Esophagus squamous epithelium (tissue), 5 donors: ENCODE measurements at regions not wholly inside any gene's neighbourhood (a gene's known extent, or its start where the extent isn't known, plus 50 kb on each side); places are given as distances from the start of the nearest gene placed in this dataset.

Experiments used
- DNase-seq: peaks from one replicate; lab custom pipeline; 2025; lab: John Stamatoyannopoulos, UW
- H3K27ac ChIP-seq, 4 donors: fragments of 200-600 bp; sonication (generic); one replicate each; pipeline ENCODE4 v1.5.1; 2016 to 2019; ENCODE audit warnings: mild to moderate bottlenecking in 1 of 4
- H3K27me3 ChIP-seq, 4 donors: fragments of 200-600 bp; sonication (generic); 1 replicate in 3 of 4; 2 replicates in 1 of 4; pipeline versions ENCODE4 v1.5.1 to v1.6.0; 2017 to 2021; ENCODE audit warnings: antibody characterized with exemption in 1 of 4
- H3K36me3 ChIP-seq, 3 donors: fragments of 200-600 bp; sonication (generic); one replicate each; pipeline ENCODE4 v1.5.1; 2016 to 2019
- H3K4me1 ChIP-seq, 3 donors: fragments of 200-600 bp; sonication (generic); one replicate each; pipeline ENCODE4 v1.5.1; 2017 to 2019
- H3K4me3 ChIP-seq, 4 donors: fragments of 200-600 bp; sonication (generic); 1 replicate in 3 of 4; 2 replicates in 1 of 4; pipeline ENCODE4 v1.5.1; 2016 to 2019; ENCODE audit warnings: mild to moderate bottlenecking in 2 of 4, moderate library complexity in 1 of 4
- H3K9me3 ChIP-seq, 3 donors: fragments of 200-600 bp; sonication (generic); one replicate each; pipeline ENCODE4 v1.5.1; 2016 to 2019
- POLR2A ChIP-seq, 4 donors: fragments of 450-650 bp; IDR thresholded peaks; one replicate each; pipeline ENCODE4 v1.6.1; 2017; ENCODE audit warnings: antibody characterized with exemption in 4 of 4, mild to moderate bottlenecking in 4 of 4, moderate library complexity in 3 of 4
- WGBS, 2 donors: methylation state at CpG; one replicate each; pipeline ENCODE4 v1.1.5; 2018; 5-methylcytosine and 5-hydroxymethylcytosine counted together
- intact Hi-C: fragments of 100-400 bp; cut with DNase I; formaldehyde crosslinking; loops from one replicate; pipeline ENCODE4 v1.15.0; 2022
- TF ChIP-seq, protein P1 (sequence below), 6 experiments: fragments of 450-650 bp in 4 of 6; fragments of 200-600 bp in 2 of 6; sonication (generic) in 2 of 6; IDR thresholded peaks; one replicate each; pipeline ENCODE4 v1.5.1; 2016 to 2019; ENCODE audit warnings: antibody characterized with exemption in 6 of 6, mild to moderate bottlenecking in 4 of 6, moderate library complexity in 4 of 6
- donor health status: DM: yes; HTN: yes; CAD: no.

DNA sequence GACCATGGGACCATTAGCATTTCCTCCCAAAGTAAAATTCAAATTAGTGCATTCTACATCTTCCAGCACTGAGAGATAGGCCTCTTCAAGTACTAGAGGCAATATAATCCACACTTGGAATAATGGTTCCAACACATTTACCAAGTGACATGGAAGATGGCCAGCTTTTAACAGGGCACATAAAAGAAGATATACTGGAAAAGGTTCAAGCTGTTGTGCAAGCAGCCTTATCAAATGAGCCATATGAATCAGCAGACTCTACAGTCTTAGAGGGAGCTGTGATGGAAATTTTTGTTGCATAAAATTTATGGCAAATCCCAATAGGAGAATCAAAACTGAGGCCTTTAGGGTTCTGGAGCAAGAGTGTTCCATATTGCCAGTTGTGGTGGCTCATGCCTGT lies 526.6 kb upstream of the IRAK1BP1 start:
- TF ChIP-seq, protein P1, sequence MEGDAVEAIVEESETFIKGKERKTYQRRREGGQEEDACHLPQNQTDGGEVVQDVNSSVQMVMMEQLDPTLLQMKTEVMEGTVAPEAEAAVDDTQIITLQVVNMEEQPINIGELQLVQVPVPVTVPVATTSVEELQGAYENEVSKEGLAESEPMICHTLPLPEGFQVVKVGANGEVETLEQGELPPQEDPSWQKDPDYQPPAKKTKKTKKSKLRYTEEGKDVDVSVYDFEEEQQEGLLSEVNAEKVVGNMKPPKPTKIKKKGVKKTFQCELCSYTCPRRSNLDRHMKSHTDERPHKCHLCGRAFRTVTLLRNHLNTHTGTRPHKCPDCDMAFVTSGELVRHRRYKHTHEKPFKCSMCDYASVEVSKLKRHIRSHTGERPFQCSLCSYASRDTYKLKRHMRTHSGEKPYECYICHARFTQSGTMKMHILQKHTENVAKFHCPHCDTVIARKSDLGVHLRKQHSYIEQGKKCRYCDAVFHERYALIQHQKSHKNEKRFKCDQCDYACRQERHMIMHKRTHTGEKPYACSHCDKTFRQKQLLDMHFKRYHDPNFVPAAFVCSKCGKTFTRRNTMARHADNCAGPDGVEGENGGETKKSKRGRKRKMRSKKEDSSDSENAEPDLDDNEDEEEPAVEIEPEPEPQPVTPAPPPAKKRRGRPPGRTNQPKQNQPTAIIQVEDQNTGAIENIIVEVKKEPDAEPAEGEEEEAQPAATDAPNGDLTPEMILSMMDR (IDR thresholded peaks at IDR 0.05): no peak
- TF ChIP-seq POLR2A (IDR thresholded peaks at IDR 0.05): no peak
- H3K4me3 ChIP-seq: no peak overlapping the region
- DNase-seq: no peak
- H3K4me1 ChIP-seq: no peaks in the 10 kb centered on the region
- no peaks in the 10 kb centered on the region for H3K27me3 ChIP-seq
- intact Hi-C loops: no loop called here
- no peaks in the 10 kb centered on the region for H3K9me3 ChIP-seq
- H3K36me3 ChIP-seq: no peaks in the 10 kb centered on the region
- H3K27ac ChIP-seq: no peak overlapping the region

DNA sequence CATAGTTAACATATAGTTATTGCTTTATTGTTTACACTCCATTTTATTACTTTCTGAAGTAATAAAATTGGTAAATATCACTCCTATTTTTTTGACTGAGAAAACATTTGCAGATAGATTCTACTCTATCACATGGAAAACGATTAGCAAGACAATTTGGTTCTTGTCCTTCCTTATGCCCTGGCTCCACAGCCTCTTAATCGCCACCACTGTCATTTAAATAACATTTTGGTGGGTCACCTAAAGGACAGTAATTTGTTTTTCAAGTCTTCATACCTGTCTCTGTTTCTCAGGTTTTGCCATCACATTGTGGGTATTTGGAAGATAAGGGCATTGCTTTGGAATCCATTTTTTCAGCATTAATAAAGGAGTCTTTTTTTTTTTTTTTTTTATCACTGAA lies 521.5 kb upstream of the IRAK1BP1 start:
- TF ChIP-seq, protein P1 (IDR thresholded peaks at IDR 0.05): no peak
- TF ChIP-seq POLR2A (IDR thresholded peaks at IDR 0.05): no peak
- Histone ChIP-seq H3K27me3 (no peaks in the 10 kb centered on the region), H3K27ac (no peak overlapping the region), H3K4me3 (no peak overlapping the region), H3K36me3 (no peaks in the 10 kb centered on the region), H3K9me3 (no peaks in the 10 kb centered on the region), H3K4me1 (no peaks in the 10 kb centered on the region)
- WGBS, 2 donors: 43 to 49% methylated on average over 2 of the region's 2 CpGs
- no peak for DNase-seq
- intact Hi-C loops: no loop called here

DNA sequence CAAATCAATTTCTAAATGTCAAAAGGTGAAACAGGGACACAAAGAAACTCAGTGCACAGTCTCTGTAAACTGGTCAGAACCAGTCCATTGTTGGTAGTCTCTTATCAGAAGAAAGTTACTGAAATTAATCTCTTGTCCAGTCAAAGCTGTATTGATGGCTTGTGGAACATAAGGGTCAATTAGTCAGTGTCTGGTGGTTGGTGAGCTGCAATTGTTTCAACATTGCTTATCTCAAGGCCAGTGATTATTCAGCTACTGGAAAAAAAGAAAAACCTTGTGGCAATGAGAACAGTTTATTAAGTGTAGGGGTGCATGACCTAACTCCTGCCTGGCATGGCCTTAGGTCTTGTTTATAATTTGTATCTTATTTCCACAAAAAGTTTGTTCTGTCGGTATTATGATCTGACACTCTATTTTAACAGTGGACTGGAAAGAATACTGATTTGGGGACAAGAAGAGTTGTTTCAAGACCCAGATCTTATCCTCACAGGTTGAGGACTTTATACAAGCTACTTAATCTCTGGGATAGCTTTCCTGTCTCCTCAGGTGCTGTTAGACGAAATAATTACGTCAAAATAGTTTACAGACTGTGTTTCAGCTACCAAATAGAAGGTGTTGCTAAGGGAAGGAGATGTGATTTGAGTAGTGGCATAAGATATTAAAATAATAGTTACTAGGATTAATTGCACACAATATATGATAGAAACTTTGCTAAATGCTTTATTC lies 520.0 kb upstream of the IRAK1BP1 start:
- intact Hi-C loops: no loop called here
- no peak overlapping the region for H3K27ac ChIP-seq
- H3K9me3 ChIP-seq: no peaks in the 10 kb centered on the region
- no peak for DNase-seq
- H3K4me3 ChIP-seq: no peak overlapping the region
- TF ChIP-seq, protein P1 (IDR thresholded peaks at IDR 0.05): no peak
- no peak for TF ChIP-seq POLR2A (IDR thresholded peaks at IDR 0.05)
- H3K27me3 ChIP-seq: no peaks in the 10 kb centered on the region
- no peaks in the 10 kb centered on the region for H3K4me1 ChIP-seq
- WGBS, 2 donors: 45 to 54% methylated on average over 3 of the region's 3 CpGs
- H3K36me3 ChIP-seq: no peaks in the 10 kb centered on the region

DNA sequence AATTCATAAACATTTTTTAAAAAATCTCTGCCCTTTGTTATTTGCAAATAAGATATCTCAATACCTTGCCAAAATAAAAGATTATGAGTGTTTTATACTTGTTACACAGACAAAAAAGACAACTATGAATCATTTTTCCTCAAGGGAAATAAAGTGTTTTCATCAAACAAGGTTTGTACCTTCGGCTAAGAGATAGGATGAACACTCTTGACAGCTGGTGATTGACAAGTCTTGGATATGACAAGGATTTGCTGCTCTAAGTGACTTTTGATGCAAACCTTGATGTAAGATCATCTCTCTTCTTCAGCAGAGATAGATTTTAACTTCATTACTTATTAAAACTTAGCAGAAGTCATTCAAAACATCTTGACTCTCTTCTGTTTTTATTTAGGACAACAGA lies 514.3 kb upstream of the IRAK1BP1 start:
- TF ChIP-seq POLR2A (IDR thresholded peaks at IDR 0.05): no peak
- TF ChIP-seq, protein P1 (IDR thresholded peaks at IDR 0.05): no peak
- Histone ChIP-seq H3K27ac (no peak overlapping the region), H3K4me3 (no peak overlapping the region), H3K9me3 (no peaks in the 10 kb centered on the region), H3K4me1 (no peaks in the 10 kb centered on the region), H3K36me3 (no peaks in the 10 kb centered on the region), H3K27me3 (no peaks in the 10 kb centered on the region)
- no peak for DNase-seq
- WGBS, 2 donors: 30 to 45% methylated on average over 1 of the region's 1 CpG
- intact Hi-C loops: no loop called here

DNA sequence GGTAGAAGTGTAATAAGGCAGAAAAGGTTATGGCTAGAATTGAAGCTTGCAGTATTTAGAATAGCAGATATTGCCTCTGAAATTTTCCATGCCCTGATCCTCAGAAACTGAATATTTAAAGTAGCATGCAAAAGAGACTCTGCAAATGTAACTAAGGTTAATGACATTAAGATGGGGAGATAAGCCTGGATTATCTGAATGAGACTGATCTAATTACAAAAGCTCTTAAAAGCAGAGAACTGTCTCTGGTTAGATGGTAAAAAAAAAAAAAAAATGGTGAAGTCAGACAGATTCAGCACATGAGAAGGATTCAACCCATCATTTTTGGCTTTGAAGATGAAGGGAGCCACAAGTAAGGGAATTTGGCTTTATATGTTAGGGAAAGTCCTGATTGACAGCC lies 503.7 kb upstream of the IRAK1BP1 start:
- Histone ChIP-seq H3K27ac (no peak overlapping the region), H3K36me3 (no peaks in the 10 kb centered on the region), H3K27me3 (no peaks in the 10 kb centered on the region), H3K9me3 (no peaks in the 10 kb centered on the region), H3K4me1 (no peaks in the 10 kb centered on the region), H3K4me3 (no peak overlapping the region)
- no peak for DNase-seq
- no peak for TF ChIP-seq POLR2A (IDR thresholded peaks at IDR 0.05)
- TF ChIP-seq, protein P1 (IDR thresholded peaks at IDR 0.05): no peak
- intact Hi-C loops: no loop called here
